HUES6 (cell line): ENCODE measurements at regions not wholly inside any gene's neighbourhood (a gene's known extent, or its start where the extent isn't known, plus 50 kb on each side); places are given as distances from the start of the nearest gene placed in this dataset.

Experiments
- H3K27ac ChIP-seq: 2 replicates; pipeline ENCODE4 v1.7.0; 2013; ENCODE audit warnings: low read depth, mild to moderate bottlenecking, low read length, inconsistent platforms
- H3K27me3 ChIP-seq: 2 replicates; pipeline ENCODE4 v1.6.1; 2013; ENCODE audit warnings: low read length; ENCODE audit not compliant: control insufficient read depth, insufficient read depth
- H3K36me3 ChIP-seq: 2 replicates; pipeline ENCODE4 v1.6.1; 2013; ENCODE audit warnings: low read length; ENCODE audit not compliant: control insufficient read depth, insufficient read depth
- H3K4me1 ChIP-seq: 2 replicates; pipeline ENCODE4 v1.6.1; 2013; ENCODE audit warnings: low read length; ENCODE audit not compliant: control insufficient read depth, insufficient read depth
- H3K4me3 ChIP-seq: 2 replicates; pipeline ENCODE4 v1.5.1; 2013; ENCODE audit warnings: low read depth, low read length
- H3K9ac ChIP-seq: one replicate; pipeline ENCODE4 v1.6.1; 2013; ENCODE audit warnings: mild to moderate bottlenecking, low read length
- H3K9me3 ChIP-seq: 2 replicates; pipeline ENCODE4 v1.6.1; 2013; ENCODE audit warnings: low read depth, low read length; ENCODE audit not compliant: control insufficient read depth, insufficient read depth

GRCh38 chr11:128238521-128239265, 348.7 kb downstream of the ETS1 start:
- no peak overlapping the region for H3K9ac ChIP-seq
- H3K9me3 ChIP-seq: no peaks in the 10 kb centered on the region
- H3K27me3 ChIP-seq: no peaks in the 10 kb centered on the region
- no peak overlapping the region for H3K27ac ChIP-seq
- H3K36me3 ChIP-seq: no peaks in the 10 kb centered on the region
- no peaks in the 10 kb centered on the region for H3K4me1 ChIP-seq
- H3K4me3 ChIP-seq: no peak overlapping the region

GRCh38 chr11:128236506-128237498, 350.6 kb downstream of the ETS1 start:
- Histone ChIP-seq H3K4me1 (no peaks in the 10 kb centered on the region), H3K36me3 (no peaks in the 10 kb centered on the region), H3K4me3 (no peak overlapping the region), H3K9me3 (no peaks in the 10 kb centered on the region), H3K9ac (no peak overlapping the region), H3K27ac (no peak overlapping the region), H3K27me3 (no peaks in the 10 kb centered on the region)

GRCh38 chr11:128235958-128236357, 351.4 kb downstream of the ETS1 start:
- no peak overlapping the region for H3K27ac ChIP-seq
- no peak overlapping the region for H3K4me3 ChIP-seq
- no peaks in the 10 kb centered on the region for H3K36me3 ChIP-seq
- H3K9me3 ChIP-seq: no peaks in the 10 kb centered on the region
- no peak overlapping the region for H3K9ac ChIP-seq
- no peaks in the 10 kb centered on the region for H3K4me1 ChIP-seq
- no peaks in the 10 kb centered on the region for H3K27me3 ChIP-seq

- Histone ChIP-seq H3K9ac (no peak overlapping the region), H3K27me3 (no peaks in the 10 kb centered on the region), H3K27ac (no peak overlapping the region), H3K4me1 (no peaks in the 10 kb centered on the region), H3K4me3 (no peak overlapping the region), H3K36me3 (no peaks in the 10 kb centered on the region), H3K9me3 (no peaks in the 10 kb centered on the region)
These were observed 351.9 kb downstream of the ETS1 start for GRCh38 chr11:128235426-128235825.

GRCh38 chr11:128234143-128234542, 353.2 kb downstream of the ETS1 start:
- Histone ChIP-seq H3K27me3 (no peaks in the 10 kb centered on the region), H3K36me3 (no peaks in the 10 kb centered on the region), H3K9ac (no peak overlapping the region), H3K4me3 (no peak overlapping the region), H3K4me1 (no peaks in the 10 kb centered on the region), H3K27ac (no peak overlapping the region), H3K9me3 (no peaks in the 10 kb centered on the region)

- no peaks in the 10 kb centered on the region for H3K27me3 ChIP-seq
- no peak overlapping the region for H3K4me3 ChIP-seq
- no peaks in the 10 kb centered on the region for H3K4me1 ChIP-seq
- no peaks in the 10 kb centered on the region for H3K9me3 ChIP-seq
- no peak overlapping the region for H3K9ac ChIP-seq
- H3K36me3 ChIP-seq: no peaks in the 10 kb centered on the region
- no peak overlapping the region for H3K27ac ChIP-seq
These were observed 354.8 kb downstream of the ETS1 start for GRCh38 chr11:128232588-128232987.

GRCh38 chr11:128231845-128232410, 355.4 kb downstream of the ETS1 start:
- H3K36me3 ChIP-seq: no peaks in the 10 kb centered on the region
- H3K9me3 ChIP-seq: no peaks in the 10 kb centered on the region
- H3K27me3 ChIP-seq: no peaks in the 10 kb centered on the region
- no peak overlapping the region for H3K4me3 ChIP-seq
- H3K9ac ChIP-seq: no peak overlapping the region
- H3K27ac ChIP-seq: no peak overlapping the region
- no peaks in the 10 kb centered on the region for H3K4me1 ChIP-seq

GRCh38 chr11:128227466-128227865, 359.9 kb downstream of the ETS1 start:
- Histone ChIP-seq H3K4me3 (no peak overlapping the region), H3K9ac (no peak overlapping the region), H3K9me3 (no peaks in the 10 kb centered on the region), H3K36me3 (no peaks in the 10 kb centered on the region), H3K27ac (no peak overlapping the region), H3K27me3 (no peaks in the 10 kb centered on the region), H3K4me1 (no peaks in the 10 kb centered on the region; the same call in 1 of the 2 replicates)

GRCh38 chr11:128226106-128226716, 361.1 kb downstream of the ETS1 start:
- H3K4me3 ChIP-seq: no peak overlapping the region
- no peaks in the 10 kb centered on the region for H3K27me3 ChIP-seq
- H3K9me3 ChIP-seq: no peaks in the 10 kb centered on the region
- no peak overlapping the region for H3K9ac ChIP-seq
- H3K4me1 ChIP-seq: no peaks in the 10 kb centered on the region; the same call in 1 of the 2 replicates
- H3K27ac ChIP-seq: no peak overlapping the region
- H3K36me3 ChIP-seq: no peaks in the 10 kb centered on the region

GRCh38 chr11:128222245-128222884, 365.0 kb downstream of the ETS1 start:
- no peaks in the 10 kb centered on the region for H3K36me3 ChIP-seq
- H3K4me3 ChIP-seq: no peak overlapping the region
- no peak overlapping the region for H3K9ac ChIP-seq
- H3K27me3 ChIP-seq: no peaks in the 10 kb centered on the region
- H3K9me3 ChIP-seq: no peaks in the 10 kb centered on the region
- no peak overlapping the region for H3K27ac ChIP-seq
- no peaks in the 10 kb centered on the region; the same call in 1 of the 2 replicates for H3K4me1 ChIP-seq
